Thoracic aorta (tissue), 2 donors: ENCODE measurements at regions not wholly inside any gene's neighbourhood (a gene's known extent, or its start where the extent isn't known, plus 50 kb on each side); places are given as distances from the start of the nearest gene placed in this dataset.
"Not testable (repeated sequence)": the region's sequence is repeated elsewhere in the genome, so short reads cannot be mapped to it uniquely, and the experiment has no call there.

Source experiments
- ATAC-seq: fragments of 150-250 bp; one replicate; pipeline ENCODE4 v1.8.0; 2017; ENCODE audit warnings: low read depth; ENCODE audit not compliant: insufficient number of reproducible peaks, low FRiP score
- DNase-seq: peaks from one replicate; pipeline ENCODE4 v3.0.0-alpha.2; 2020; ENCODE audit warnings: low spot score
- H3K27ac ChIP-seq, 2 donors: fragments of 200-600 bp; sonication (generic); 1 replicate in 1 of 2; 2 replicates in 1 of 2; pipeline ENCODE4 v1.5.1; 2016; ENCODE audit warnings: mild to moderate bottlenecking in 2 of 2, moderate library complexity in 2 of 2
- H3K27me3 ChIP-seq: fragments of 200-600 bp; sonication (generic); replicated peaks from 2 replicates; pipeline ENCODE4 v1.6.0; 2016; ENCODE audit warnings: mild to moderate bottlenecking; ENCODE audit not compliant: insufficient read depth
- H3K36me3 ChIP-seq: fragments of 200-600 bp; sonication (generic); one replicate; pipeline ENCODE4 v1.5.1; 2016
- H3K4me1 ChIP-seq, 2 donors: fragments of 200-600 bp; sonication (generic); 1 replicate in 1 of 2; 2 replicates in 1 of 2; pipeline versions ENCODE4 v1.5.1 to v1.6.0; 2016; ENCODE audit warnings: low read depth in 2 of 2, mild to moderate bottlenecking in 1 of 2; ENCODE audit not compliant: control insufficient read depth in 1 of 2
- H3K4me3 ChIP-seq: fragments of 200-600 bp; sonication (generic); 2 replicates; pipeline ENCODE4 v1.5.1; 2016; ENCODE audit warnings: mild to moderate bottlenecking
- H3K9me3 ChIP-seq: fragments of 200-600 bp; sonication (generic); 2 replicates; pipeline ENCODE4 v1.5.1; 2016
- CTCF ChIP-seq: fragments of 200-600 bp; sonication (generic); IDR thresholded peaks from one replicate; pipeline ENCODE4 v1.5.1; 2019; ENCODE audit warnings: antibody characterized with exemption

- Histone ChIP-seq H3K27ac (no peak overlapping the region), H3K36me3 (no peaks in the 10 kb centered on the region), H3K4me3 (no peak overlapping the region), H3K27me3 (no peaks in the 10 kb centered on the region), H3K4me1 (no peaks in the 10 kb centered on the region), H3K9me3 (no peaks in the 10 kb centered on the region)
- no peak for ATAC-seq
- TF ChIP-seq CTCF = no peak
- DNase-seq = no peak
Observed at GRCh38 chr11:115643549-115644270, 139.5 kb upstream of the CADM1 start.

DNA sequence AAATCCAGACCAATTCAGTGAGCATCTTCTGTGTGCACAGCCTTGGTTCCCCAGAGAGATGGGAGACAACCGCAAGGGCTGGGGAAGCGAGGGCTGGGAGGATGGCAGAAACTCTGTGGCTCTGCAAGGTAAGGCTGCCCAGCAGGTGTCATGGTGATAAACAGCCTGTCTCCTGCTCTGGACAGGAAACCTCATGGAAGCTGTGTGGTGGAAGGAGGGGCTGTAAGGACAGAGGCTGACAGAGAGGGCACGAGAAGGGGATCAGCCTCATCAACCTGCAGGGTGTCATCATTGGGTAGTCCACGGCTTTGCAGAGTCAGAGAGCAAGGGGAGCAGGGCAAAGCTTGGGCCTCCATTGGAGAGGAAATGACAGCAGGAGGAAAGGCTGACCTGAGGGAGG, 138.4 kb upstream of the CADM1 start:
- H3K27ac ChIP-seq = no peak overlapping the region
- H3K4me1 ChIP-seq = no peaks in the 10 kb centered on the region
- DNase-seq (no peak), ATAC-seq (no peak)
- no peak overlapping the region for H3K4me3 ChIP-seq
- no peaks in the 10 kb centered on the region for H3K27me3 ChIP-seq
- H3K36me3 ChIP-seq = no peaks in the 10 kb centered on the region
- TF ChIP-seq CTCF = no peak
- no peaks in the 10 kb centered on the region for H3K9me3 ChIP-seq

- Histone ChIP-seq H3K4me3 (no peak overlapping the region), H3K27me3 (no peaks in the 10 kb centered on the region), H3K9me3 (no peaks in the 10 kb centered on the region), H3K4me1 (no peaks in the 10 kb centered on the region), H3K36me3 (no peaks in the 10 kb centered on the region), H3K27ac (no peak overlapping the region)
- TF ChIP-seq CTCF = no peak
- ATAC-seq (no peak), DNase-seq (no peak)
Observed at GRCh38 chr11:115637599-115638241, 133.5 kb upstream of the CADM1 start.

DNA sequence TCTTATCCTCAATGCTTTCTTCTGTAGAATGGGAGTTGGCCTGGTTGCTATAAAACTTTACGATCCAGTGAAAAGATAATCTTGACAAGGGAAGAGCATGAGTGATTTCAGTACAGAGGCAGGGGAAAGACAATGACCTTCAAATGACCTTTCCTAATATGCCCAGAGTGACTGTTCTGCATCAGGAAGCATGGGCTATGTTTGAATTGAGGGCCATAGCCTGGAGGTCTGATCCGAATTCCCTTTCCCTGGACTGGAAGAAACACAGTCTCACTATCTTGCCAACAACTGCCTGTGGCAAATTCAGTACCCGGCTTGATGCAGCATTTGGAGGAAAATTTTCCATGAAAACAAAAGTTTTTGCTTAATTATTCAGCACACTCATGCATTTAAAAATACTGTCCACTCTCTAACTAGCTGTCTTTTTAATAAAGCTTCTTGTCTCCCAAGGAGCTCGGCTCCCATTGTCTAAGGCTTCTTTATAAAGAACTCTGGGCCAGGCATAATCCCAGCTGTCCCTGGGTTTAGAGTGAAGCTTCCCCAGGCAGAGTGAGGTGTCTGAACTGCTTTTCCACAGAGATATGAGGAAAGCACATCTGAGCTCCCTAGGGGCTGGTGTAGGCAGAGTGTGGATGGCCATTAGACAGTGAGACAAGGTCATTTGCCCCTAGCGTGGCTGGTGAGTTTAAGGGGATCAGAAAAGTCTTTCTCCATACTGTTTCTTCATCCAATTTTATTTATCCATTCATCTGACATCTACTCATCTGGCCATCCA, 132.7 kb upstream of the CADM1 start:
- TF ChIP-seq CTCF = no peak
- no peaks in the 10 kb centered on the region for H3K9me3 ChIP-seq
- no peaks in the 10 kb centered on the region for H3K36me3 ChIP-seq
- no peaks in the 10 kb centered on the region for H3K4me1 ChIP-seq
- H3K27me3 ChIP-seq = no peaks in the 10 kb centered on the region
- ATAC-seq (no peak), DNase-seq (no peak)
- no peak overlapping the region for H3K4me3 ChIP-seq
- no peak overlapping the region for H3K27ac ChIP-seq

GRCh38 chr11:115633977-115634376, 129.8 kb upstream of the CADM1 start:
- H3K27ac ChIP-seq, H3K4me1 ChIP-seq, H3K27me3 ChIP-seq, ATAC-seq, H3K36me3 ChIP-seq, H3K9me3 ChIP-seq, H3K4me3 ChIP-seq, DNase-seq: not testable (repeated sequence)
